ENCODE measurements at regions not wholly inside any gene's neighbourhood (a gene's known extent, or its start where the extent isn't known, plus 50 kb on each side); places are given as distances from the start of the nearest gene placed in this dataset.

DNA sequence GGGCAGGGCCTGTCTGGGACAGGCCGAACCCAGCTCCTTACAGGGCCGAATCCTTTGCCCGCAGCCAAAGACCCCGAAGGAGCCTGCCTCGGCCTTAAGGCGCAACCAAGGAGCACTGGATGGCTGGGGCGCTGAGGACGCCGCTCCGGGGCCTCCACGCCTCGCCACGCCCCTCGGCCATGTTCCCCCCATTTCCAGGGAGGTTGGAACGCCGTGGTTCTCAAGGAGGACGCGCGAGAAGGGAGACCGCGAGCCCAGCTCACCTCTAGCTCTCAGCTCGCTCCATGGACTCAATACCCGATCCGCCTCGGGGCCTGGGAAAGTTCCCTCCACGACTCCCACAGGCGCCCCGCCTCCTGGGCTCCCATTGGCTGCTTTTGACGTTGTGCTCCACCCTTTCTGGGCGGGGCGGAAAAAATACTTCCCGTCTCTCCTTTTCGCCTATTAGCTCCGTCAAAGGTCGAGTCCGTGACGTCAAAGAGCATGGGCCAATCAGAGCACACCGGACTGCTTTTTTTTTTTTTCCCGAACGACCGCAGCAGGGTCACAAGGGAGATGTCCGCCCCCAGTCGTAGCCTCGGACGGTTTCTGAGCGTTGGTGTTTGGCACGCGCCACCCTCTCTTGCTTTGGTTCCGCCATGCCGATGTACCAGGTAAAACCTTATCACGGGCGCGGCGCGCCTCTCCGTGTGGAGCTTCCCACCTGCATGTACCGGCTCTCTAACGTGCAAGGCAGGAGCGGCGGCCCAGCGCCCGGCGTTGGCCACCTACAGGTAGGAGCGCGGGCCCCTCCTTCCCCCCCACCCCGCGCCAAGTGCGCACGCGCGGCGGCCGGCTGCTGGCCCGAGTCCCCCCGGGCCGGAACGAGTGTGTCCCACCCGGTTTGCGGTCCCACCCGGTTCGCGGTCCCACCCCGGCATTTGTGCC, 305.7 kb downstream of the TYW1 start:
- TF ChIP-seq, protein P1, sequence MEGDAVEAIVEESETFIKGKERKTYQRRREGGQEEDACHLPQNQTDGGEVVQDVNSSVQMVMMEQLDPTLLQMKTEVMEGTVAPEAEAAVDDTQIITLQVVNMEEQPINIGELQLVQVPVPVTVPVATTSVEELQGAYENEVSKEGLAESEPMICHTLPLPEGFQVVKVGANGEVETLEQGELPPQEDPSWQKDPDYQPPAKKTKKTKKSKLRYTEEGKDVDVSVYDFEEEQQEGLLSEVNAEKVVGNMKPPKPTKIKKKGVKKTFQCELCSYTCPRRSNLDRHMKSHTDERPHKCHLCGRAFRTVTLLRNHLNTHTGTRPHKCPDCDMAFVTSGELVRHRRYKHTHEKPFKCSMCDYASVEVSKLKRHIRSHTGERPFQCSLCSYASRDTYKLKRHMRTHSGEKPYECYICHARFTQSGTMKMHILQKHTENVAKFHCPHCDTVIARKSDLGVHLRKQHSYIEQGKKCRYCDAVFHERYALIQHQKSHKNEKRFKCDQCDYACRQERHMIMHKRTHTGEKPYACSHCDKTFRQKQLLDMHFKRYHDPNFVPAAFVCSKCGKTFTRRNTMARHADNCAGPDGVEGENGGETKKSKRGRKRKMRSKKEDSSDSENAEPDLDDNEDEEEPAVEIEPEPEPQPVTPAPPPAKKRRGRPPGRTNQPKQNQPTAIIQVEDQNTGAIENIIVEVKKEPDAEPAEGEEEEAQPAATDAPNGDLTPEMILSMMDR (conservative IDR thresholded peaks at IDR 0.05; ENCODE audit: low read depth, low read length): no peak
- TF ChIP-seq EZH2 (IDR thresholded peaks at IDR 0.05; ENCODE audit: borderline replicate concordance, low read depth, low read length, poor library complexity, severe bottlenecking): no peak

All from A673 (cell line).